HepG2 (cell line): ENCODE measurements at regions not wholly inside any gene's neighbourhood (a gene's known extent, or its start where the extent isn't known, plus 50 kb on each side); places are given as distances from the start of the nearest gene placed in this dataset.

ENCODE experiments used
- ATF2 ChIP-seq: sonication (generic); formaldehyde crosslinking; IDR thresholded peaks from 2 replicates; pipeline ENCODE4 v1.4.0; 2020; ENCODE audit warnings: missing genetic modification reagents
- ATF5 ChIP-seq: sonication (generic); formaldehyde crosslinking; IDR thresholded peaks from 2 replicates; pipeline ENCODE4 v1.4.0; 2020; ENCODE audit warnings: mild to moderate bottlenecking, low read depth, missing genetic modification reagents
- HMGXB4 ChIP-seq, 2 experiments: sonication (generic) in 1 of 2; formaldehyde crosslinking in 1 of 2; IDR thresholded peaks; 2 replicates each; pipeline versions ENCODE4 v1.4.0 to v1.6.1; 2018 to 2020; ENCODE audit warnings: missing genetic modification reagents in 2 of 2, borderline replicate concordance in 1 of 2, low read depth in 1 of 2, mild to moderate bottlenecking in 1 of 2, missing biosample characterization in 1 of 2
- IRF2 ChIP-seq: IDR thresholded peaks from 2 replicates; pipeline ENCODE4 v1.6.1; 2018; ENCODE audit warnings: missing genetic modification reagents, missing compliant biosample characterization
- ONECUT2 ChIP-seq: sonication (generic); formaldehyde crosslinking; IDR thresholded peaks from 2 replicates; pipeline ENCODE4 v1.4.0; 2020; ENCODE audit warnings: missing genetic modification reagents
- PATZ1 ChIP-seq: sonication (generic); formaldehyde crosslinking; IDR thresholded peaks from 2 replicates; pipeline ENCODE4 v1.4.0; 2020; ENCODE audit warnings: missing genetic modification reagents
- PPARG ChIP-seq: conservative IDR thresholded peaks from 2 replicates; pipeline ENCODE4 v1.6.1; 2016; ENCODE audit warnings: missing biosample characterization, missing genetic modification reagents
- REPIN1 ChIP-seq: sonication (generic); formaldehyde crosslinking; IDR thresholded peaks from 2 replicates; pipeline ENCODE4 v1.8.0; 2022; ENCODE audit warnings: missing genetic modification reagents, low read depth, mild to moderate bottlenecking, borderline replicate concordance
- RFX5 ChIP-seq: IDR thresholded peaks from 2 replicates; pipeline ENCODE4 v1.6.1; 2011; ENCODE audit warnings: low read depth, low read length, improper control_type of control experiment
- RXRA ChIP-seq: sonication (generic); formaldehyde crosslinking; IDR thresholded peaks from 2 replicates; pipeline ENCODE4 v1.5.1; 2020; ENCODE audit warnings: missing genetic modification reagents
- ZNF136 ChIP-seq: sonication (generic); formaldehyde crosslinking; IDR thresholded peaks from 2 replicates; pipeline ENCODE4 v1.8.1; 2022; ENCODE audit warnings: low read depth, mild to moderate bottlenecking, moderate library complexity, missing genetic modification reagents
- ZNF343 ChIP-seq: sonication (generic); formaldehyde crosslinking; IDR thresholded peaks from 2 replicates; pipeline ENCODE4 v1.4.0; 2020; ENCODE audit warnings: mild to moderate bottlenecking, missing genetic modification reagents
- ZNF619 ChIP-seq: sonication (generic); formaldehyde crosslinking; IDR thresholded peaks from 2 replicates; pipeline ENCODE4 v1.4.0; 2020; ENCODE audit warnings: mild to moderate bottlenecking, missing genetic modification reagents
- ZNF652 ChIP-seq: IDR thresholded peaks from 2 replicates; pipeline ENCODE4 v1.6.1; 2016; ENCODE audit warnings: low read depth, borderline replicate concordance
- ZNF883 ChIP-seq: sonication (generic); formaldehyde crosslinking; IDR thresholded peaks from 2 replicates; pipeline ENCODE4 v1.5.1; 2020; ENCODE audit warnings: mild to moderate bottlenecking, missing genetic modification reagents; ENCODE audit errors: not compliant biosample characterization
- ZSCAN5A ChIP-seq: sonication (generic); formaldehyde crosslinking; IDR thresholded peaks from 2 replicates; pipeline ENCODE4 v1.8.0; 2022; ENCODE audit warnings: mild to moderate bottlenecking, missing genetic modification reagents, borderline replicate concordance
- TF ChIP-seq, protein P1 (sequence below): sonication (generic); formaldehyde crosslinking; IDR thresholded peaks from 2 replicates; pipeline ENCODE4 v1.5.1; 2020; ENCODE audit warnings: mild to moderate bottlenecking, moderate library complexity, missing genetic modification reagents

DNA sequence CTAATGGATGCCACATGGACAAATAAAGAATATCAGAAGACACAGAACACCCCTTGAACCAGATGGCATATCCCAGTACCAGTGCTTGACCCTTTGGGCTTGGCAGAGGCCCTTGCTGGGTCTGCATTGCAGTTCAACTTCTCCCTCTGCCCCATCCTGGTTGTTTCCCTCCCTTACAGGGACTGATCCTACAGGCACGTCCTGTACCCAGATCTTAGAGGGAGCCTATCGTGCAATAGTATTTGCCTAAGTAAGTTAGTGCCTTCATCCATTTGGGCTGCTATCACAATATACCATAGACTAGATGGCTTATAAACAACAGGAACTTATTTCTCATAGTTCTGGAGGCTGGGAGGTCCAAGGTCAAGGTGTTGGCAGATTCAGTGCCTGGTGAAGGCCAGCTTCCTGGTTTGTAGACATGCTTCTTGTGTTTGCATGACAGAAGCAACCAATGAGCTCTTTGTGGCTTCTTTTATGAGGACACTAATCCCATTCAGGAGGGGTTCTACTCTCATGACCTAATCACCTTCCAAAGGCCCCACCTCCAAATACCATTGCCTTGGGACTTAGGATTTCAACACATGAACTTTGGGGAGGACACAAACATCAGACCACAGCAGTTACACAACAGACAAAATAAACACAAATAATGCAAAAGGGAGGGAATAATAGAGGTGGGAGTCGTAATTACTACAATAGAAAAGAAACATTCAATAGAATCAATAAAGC, 146.5 kb upstream of the MSX1 start (continued):
- TF ChIP-seq ZSCAN5A (CRISPR knock-in tag) (peak; percentile 91; the same call in 1 of the 2 replicates), ATF5 (CRISPR knock-in tag) (no peak), IRF2 (CRISPR knock-in tag) (0 out of 2 replicates have a peak, but pooled peaks have one; percentile 27), ZNF136 (no peak), ATF2 (CRISPR knock-in tag) (peak; percentile 82), ZNF619 (CRISPR knock-in tag) (no peak), RFX5 (no peak), ONECUT2 (no peak), HMGXB4 (CRISPR knock-in tag; IDR thresholded peaks at IDR 0.05; ENCODE audit: borderline replicate concordance in 1 of 2, low read depth in 1 of 2) (no peak), PPARG (CRISPR knock-in tag) (0 out of 2 replicates have a peak, but pooled peaks have one; percentile 45), ZNF652 (no peak), ZNF883 (CRISPR knock-in tag) (no peak), RXRA (CRISPR knock-in tag) (peak; percentile 60; the same call in 1 of the 2 replicates), REPIN1 (0 out of 2 replicates have a peak, but pooled peaks have one; percentile 30), PATZ1 (peak; percentile 85), ZNF343 (no peak)
- TF ChIP-seq, protein P1, sequence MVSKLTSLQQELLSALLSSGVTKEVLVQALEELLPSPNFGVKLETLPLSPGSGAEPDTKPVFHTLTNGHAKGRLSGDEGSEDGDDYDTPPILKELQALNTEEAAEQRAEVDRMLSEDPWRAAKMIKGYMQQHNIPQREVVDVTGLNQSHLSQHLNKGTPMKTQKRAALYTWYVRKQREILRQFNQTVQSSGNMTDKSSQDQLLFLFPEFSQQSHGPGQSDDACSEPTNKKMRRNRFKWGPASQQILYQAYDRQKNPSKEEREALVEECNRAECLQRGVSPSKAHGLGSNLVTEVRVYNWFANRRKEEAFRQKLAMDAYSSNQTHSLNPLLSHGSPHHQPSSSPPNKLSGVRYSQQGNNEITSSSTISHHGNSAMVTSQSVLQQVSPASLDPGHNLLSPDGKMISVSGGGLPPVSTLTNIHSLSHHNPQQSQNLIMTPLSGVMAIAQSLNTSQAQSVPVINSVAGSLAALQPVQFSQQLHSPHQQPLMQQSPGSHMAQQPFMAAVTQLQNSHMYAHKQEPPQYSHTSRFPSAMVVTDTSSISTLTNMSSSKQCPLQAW = 0 out of 2 replicates have a peak, but pooled peaks have one; percentile 25
- TF ChIP-seq, all 625 proteins: peak for 105
